HG02943 (cell line): ENCODE measurements at regions not wholly inside any gene's neighbourhood (a gene's known extent, or its start where the extent isn't known, plus 50 kb on each side); places are given as distances from the start of the nearest gene placed in this dataset.

Experiments
- ATAC-seq: cut with Tn5 transposase; IDR thresholded peaks from one replicate; pipeline ENCODE4 v1.9.1; 2021; ENCODE audit warnings: mild to moderate bottlenecking, low read depth, moderate library complexity; ENCODE audit not compliant: unreplicated experiment

DNA sequence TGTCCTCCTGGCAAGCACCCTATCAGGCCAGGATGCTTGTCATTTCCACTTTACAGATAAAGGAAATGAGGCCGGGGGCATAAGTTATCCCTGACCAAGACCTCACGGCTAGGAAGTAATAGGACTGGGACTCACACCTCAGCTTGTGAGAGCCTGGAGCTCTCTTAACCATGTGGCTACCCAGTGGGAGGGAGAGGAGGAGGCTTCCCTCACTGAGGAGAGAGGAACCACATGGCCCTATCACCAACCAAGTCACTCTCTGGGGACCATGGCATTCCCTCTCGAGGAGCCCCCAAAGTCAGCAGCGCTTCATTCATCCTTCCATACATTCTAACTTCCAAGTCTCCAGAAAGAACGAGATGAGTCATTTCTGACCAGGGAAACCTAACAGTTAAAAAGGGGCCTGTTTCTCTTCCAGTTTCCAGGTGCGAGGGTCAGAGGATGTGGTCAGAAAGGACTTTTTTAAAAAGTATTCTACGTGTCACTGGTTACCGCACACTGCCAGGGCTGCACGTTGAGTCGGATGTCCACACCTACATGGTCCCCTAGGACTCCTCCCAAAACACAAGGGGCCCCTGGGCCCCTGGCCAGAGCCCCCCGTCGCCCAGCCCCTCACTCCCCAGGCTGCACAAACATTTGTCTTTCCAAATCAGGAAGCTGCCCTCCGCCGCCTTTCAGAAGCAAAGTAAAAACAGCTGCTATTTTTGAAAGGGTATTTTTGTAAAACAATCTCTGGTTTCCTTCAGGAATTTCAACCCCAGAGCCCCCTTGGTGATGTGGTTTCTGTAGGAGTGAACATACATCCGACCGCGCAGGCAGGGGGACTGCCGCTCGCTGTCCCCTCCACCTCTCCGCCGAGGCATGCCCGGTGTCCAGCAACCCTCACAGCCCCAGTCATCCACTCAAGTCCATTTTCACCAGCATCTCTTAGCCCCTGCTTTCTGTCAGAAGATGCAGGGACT lies 128.2 kb upstream of the CHST15 start:
- peak; percentile 69 for ATAC-seq

DNA sequence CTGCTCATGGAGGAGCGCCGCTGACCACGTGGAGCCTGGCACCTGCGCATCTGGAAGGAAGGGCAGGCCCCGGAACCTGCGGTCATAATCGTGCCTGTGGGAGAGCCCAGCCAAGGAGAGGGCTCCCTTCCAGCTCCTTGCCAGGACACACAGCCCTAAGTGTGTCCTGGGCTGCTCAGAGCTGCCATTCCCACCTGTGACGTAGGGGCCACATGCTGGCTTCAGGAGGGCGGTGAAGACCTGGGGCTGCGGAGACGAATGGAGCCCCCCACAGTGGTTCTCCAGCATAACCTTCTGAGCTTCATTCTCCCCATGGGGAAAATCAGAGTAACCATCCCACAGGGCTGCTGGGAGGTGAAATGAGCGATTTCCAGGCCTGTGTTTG lies 127.6 kb upstream of the CHST15 start:
- no peak for ATAC-seq

DNA sequence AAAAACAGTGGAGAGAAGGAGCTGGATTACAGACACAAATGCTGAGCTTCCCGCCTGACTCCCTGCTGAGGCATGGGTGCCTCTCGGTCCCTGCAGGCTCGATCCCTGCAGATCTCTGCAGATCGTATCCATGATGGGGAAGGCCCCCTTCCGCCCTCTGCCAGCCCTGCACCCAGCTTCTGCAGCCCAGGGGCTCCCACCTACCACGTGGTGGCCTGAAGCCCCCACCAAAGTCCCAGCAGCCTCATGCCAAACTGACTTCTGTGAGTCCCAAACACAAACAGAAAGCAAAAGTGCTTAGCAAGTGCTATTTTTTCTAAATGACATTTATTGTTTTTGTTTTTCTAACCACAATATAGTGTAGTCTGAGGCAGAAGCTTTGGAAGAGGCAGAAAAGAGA lies 127.1 kb upstream of the CHST15 start:
- ATAC-seq: no peak

DNA sequence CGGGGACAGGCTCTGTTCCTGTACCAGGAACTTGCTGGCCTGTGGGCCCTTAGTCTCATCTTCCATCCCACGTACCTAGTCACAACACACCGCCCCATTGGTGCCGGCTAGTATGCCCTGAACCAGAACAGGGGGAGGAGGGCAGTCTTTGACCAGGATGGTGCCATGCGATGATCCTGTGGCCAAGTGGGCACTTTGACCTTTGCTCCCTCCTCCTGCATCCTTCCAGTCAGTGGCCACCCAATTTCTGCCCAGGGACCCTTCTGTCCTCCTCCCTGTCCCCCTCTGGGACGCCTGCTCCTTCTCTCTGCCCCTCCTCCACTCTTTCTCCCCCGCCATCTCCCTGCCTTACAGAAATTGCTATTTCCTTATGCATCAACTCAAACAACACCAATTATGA lies 126.3 kb upstream of the CHST15 start:
- no peak for ATAC-seq

DNA sequence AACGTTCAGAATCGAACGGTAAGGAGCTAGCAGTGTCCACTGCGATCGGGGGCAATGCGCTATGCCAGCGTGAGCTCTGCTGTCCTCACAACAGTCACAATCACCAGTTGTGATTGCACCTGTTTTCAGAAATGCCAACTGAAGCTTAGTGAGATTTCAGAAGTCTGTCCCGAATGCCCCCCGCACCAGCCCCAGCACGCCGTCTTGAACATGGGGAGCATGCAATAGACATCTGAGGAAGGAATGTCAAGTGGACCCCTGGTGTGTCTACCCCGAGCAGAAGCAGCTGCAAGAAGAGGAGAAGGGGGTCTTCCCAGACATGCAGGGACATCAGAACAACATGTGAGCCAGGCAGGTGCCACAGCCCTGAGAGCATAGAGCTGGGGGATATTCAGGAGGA lies 125.7 kb upstream of the CHST15 start:
- no peak for ATAC-seq

DNA sequence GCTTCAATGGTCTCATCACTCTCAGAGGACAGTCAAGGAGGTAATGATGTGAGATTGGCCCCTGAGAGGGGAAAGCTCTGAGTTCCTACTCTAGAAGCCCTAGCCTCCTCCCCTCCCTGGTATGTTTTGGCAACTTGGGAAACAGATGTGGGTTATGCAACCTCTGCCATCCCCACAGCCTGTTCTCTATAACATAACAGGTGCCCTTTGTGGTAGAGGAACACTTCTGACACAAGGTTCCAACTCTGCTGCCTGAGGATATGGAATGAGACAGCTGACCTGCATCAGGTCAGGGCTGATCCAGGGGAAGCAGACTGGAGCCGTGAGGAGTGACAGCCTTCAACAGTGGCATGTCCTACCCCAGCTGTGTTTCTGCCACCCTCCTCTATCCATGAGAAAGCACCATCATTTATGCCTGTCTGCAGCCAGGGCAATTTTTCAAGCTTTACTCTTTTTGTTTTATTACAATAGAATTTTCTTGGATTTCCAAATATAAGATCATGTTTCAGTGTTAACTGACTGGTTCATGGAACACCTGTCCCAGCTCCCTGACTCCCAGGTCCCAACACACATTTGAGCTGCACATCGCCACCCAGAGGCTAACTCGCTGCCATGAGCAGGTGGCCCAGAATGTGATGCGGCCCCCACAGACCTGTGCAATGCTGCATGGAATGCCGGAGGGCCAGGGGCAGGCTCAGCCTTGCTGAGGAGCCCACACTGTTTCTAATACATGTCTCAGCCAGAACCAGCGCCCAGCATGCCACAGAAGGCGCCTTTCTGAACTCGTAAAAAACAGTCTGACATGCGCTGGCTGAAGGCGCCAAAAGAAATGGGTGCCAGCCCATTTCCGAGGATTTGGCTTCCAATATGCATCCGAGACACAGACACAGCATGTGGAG lies 124.8 kb upstream of the CHST15 start:
- ATAC-seq: no peak

DNA sequence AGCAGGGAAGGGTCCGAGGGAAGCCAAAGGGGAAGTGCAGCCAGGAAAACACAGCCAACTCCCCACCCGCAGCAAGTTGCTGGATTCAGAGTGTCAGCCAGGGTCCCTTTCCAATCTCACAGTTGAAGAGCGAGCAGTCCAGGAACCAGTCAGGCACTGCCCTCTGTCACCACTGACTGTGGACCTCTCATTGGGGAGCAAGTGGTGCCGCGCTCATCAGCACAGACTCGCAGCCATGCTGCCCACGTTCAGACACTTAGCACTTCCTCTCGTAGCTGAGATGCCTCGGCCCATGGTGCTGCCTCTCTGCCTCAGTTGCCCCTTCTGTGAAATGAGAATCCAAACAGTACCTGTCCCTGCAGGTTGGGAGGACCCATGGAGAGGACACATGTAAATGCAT lies 123.6 kb upstream of the CHST15 start:
- ATAC-seq: no peak

DNA sequence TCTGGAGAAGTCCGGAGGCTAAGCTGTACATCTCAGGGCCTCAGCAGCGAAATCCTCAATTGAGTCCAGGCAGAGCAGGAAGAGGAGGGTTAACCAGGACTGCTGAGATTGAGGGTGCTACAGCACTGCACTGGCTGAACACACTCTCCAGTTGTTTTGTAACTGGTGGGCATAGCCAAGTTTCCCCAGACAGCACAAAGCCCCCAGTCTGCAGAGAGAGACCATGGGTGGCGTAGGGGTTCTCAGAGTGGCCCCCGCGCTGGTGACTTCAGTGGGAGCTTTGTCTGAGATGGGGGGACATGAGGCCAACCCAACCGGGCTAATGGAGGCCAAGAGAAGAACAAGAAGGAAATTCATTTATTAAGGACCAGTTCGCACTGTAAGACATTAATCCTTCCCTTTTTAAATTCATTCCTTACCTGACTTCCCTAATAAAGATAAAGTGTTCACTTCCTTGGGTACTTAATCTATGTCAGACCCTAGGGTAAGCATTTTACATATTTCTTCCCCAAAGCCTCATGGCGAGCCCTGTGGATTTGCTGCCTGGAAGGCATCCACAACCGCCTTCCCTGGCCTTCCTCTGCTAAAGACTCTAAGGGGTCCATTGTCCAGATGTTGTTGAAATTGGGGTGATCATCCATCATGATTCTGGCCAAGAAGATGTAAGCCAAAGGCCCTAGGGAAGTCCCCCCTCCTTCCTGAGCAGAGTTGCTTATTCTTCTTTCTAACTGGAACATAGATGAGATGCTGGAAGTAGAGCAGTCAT lies 121.4 kb upstream of the CHST15 start:
- ATAC-seq: no peak

DNA sequence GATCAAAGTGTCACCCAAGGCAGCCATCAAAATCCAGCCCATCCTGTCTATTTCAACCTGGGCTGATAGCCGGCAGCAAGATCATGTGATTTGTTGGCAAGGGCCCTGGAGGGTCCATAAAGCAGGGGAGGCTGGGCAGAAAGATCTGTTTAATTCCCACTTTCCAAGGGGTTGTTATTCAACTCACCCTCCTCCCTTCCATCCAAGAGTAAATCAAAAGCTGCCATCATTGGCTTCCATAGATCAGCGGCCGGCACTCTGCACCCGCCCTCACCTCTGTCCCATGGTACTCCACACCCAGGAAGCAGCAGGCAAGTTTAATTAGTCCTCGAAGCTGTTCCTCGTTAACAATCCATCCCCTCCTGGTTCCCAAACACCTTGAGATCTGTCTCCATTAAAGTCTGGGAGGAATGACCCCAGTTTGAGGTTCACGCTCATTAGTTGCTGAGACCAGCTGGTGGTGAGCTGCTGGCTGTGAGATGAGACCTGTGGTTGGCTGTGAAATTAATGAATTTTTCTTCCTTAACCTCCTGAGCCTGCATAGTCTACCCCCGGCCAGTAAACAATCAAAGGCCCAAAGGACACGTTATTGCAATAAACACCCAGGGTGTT lies 120.6 kb upstream of the CHST15 start:
- ATAC-seq: no peak

DNA sequence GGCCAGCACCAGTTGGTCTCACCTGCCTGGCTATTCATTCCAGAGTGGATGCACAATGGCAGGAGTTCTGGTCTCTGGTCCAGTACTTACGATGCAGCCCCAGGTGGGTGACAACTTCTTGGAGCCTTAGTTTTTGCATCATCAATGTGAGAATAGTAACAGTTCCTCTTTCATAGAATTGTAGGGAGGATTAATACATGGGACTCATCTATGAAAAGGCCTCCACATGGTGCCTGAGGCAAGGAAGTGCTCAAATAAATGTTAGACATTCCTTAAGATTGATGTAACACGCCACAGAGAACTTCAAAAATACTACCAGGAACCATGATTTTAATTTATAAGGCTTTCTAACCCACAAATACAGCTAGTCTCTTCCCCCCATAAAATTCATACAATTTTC lies 120.1 kb upstream of the CHST15 start:
- ATAC-seq: no peak

DNA sequence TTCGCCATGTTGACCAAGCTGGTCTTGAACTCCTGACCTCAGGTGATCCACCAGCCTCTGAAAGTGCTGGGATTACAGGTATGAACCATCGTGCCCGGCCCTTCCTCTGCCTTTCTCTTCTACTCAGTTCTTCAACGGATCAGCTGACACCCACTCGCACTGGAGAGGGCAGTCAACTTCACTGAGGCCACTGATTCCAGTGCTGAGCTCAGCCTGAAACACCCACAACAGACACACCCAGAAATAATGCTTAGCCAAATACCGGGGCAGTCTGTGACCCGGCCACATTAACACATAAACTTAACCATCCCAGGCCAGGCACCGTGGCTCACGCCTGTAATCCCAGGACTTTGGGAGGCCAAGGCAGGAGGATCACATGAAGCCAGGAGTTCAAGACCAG lies 119.3 kb upstream of the CHST15 start:
- no peak for ATAC-seq

DNA sequence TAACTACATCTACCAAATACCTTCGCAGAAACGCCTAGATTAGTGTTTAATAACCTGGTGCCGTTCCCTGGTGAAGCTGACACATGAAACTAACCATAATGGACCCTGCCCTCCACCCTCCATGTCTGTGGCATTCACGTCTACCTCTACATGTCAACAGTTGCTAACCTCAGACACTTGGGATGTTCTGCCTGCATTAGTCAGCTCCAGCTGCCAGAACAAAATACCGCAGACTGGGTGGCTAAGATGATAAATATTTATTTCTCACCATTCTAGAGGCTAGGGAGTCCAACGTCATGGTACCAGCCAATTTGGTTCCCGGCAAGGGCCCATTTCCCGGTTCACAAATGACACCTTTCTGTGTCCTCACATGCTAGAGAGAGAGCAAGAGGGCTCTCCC lies 118.5 kb upstream of the CHST15 start:
- no peak for ATAC-seq

DNA sequence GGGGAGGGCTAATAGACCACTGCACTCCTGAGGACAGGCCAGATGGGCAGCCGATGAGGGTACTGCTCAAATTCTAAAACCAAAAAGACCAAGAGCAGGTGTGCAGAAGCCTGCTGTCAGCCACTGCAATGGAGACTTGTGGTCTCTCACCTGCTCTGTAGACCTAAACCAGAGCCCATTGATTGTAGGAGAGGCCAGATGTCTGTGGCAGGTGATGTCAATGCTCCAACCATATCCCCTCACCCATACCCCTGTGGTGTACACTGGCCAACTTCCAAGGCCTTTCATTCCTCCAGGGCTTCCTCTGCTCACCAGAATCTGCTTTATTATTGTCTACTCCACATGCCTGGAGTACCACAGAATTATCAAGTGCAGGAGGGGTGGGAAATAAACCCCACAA lies 116.9 kb upstream of the CHST15 start:
- no peak for ATAC-seq

DNA sequence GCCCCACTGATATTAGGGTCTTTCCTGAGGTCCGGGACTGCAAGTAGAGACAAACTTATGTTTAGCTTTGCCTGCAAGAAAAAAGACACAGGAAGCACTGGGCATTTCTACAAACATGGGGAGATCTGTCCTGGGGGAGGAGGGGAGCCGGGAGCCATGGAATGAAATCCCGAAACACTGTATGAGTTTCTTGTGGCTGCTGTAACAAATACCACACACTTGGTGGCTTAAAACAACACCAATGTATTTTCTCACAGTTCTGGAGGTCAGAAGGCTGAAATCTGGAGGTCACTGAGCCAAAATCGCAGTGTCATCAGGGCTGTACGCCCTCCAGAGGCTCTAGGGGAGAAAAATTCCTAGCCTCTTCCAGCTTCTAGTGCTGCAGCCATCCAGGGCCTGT lies 114.0 kb upstream of the CHST15 start:
- ATAC-seq: no peak

DNA sequence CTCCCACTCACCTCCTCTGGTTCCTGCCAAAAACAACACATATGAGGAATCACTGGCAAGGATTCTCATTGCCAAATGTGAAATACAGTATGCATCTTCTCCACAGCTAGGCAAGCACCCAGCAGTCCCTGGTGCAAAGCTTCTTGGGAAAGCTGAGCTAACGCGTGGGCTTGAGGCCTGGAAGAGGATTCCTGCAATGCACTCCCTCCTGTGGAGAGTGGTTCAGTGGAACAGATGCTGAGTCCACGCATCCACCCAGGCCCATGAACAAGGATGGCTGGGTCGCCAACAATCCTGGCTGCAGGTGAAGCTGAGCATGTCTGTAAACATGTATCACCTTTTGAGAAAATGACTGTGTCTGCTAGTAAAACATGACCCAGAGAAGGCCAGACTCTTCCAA lies 113.2 kb upstream of the CHST15 start:
- no peak for ATAC-seq

DNA sequence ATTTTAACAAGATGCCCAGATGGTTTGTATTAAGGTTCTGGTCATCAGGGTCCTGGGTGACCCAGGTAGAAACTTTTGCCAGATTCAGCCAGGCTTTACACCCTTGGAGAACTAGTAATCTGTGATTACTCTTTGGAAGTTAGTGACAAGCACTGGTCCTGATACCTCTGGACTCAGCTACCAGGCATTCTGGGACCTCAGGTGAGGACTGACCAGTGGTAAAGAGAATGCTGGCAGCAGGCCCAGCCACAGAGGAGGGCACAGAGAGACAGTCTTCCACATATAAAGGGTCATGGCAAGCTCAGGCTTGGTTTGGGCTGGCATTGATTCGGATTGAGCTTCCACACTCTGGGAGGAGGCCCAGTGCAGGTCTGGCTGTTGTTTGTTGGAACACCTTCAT lies 112.0 kb upstream of the CHST15 start:
- no peak for ATAC-seq

DNA sequence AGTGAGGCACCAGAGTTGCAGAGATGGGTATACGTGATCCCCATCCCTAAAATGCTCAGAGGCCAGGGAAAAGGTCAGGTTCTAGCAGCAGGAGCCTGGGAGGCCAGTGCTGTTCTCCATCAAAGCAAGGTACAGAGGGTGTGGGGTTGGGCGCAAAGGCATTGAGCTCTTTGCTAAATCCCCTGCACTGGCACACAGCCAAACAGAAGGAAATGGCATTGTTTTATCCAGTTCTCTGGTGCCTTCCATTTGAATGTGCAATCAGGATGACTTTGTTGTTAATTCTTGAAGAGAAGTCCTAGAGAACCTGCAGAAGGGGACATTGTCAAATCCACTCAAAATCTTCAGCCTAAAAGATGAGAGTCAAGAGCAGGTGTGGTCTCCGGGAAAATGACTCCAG lies 111.3 kb upstream of the CHST15 start:
- ATAC-seq: no peak

DNA sequence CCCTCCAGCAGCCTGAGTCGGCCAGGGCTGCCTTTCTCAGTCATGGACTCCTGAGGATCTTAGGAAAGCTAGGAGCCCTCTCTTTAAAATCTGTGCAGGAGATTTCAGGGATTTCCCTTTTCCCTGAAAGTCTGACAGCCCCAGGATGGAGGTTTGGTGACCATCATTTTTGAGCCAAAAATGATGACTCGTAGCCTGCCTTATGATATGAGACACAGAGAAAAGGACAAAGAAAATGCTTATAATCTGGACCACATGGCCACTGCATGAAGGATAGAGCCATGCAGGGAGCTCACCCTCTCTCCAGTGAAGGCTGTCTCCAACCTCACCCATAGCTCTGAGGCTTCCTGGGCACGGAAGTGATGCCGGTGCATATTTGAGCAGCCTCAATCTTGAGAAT lies 106.6 kb upstream of the CHST15 start:
- no peak for ATAC-seq

DNA sequence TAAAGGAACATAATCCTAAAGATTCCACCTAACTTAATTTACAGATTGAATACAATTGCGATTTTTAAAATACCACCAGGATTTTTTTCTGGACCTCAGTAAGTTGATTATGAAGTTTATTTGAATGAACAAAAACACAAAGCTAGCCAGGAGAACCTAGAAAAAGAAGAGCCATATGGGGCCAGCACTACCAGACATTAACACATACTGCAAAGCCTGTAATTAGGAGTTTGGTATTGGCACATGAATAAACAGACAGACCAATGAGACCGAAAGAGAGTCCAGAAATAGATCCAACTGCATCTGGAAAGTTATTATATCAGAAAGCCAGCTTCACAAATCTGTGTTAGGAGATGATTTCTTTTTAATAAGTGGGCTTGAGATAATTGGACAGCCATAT lies 105.5 kb upstream of the CHST15 start:
- ATAC-seq: no peak

DNA sequence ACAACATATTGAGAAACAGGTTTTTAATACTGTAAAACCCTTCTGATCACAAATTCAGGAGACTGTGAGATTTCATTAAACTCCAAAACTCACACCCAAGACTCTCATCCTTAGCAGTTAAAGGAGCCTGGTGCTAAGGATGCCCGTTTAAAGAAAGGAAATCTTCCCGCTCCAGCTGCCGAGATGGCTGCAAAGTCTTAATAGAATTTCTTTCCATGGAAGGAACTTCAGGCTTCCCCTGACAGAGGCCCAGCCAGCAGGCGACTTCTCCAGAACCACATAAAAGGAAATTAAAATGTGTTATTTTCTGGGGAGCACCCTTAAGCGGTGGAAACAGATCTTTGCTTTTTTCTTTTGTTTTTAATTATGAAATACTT lies 104.7 kb upstream of the CHST15 start:
- no peak for ATAC-seq
